H9 (cell line): ENCODE measurements at regions not wholly inside any gene's neighbourhood (a gene's known extent, or its start where the extent isn't known, plus 50 kb on each side); places are given as distances from the start of the nearest gene placed in this dataset.

Experiments
- DNase-seq: peaks from one replicate; pipeline ENCODE4 v3.0.0-alpha.2; 2017
- H2AFZ ChIP-seq: one replicate; pipeline ENCODE4 v1.6.1; 2013; ENCODE audit warnings: mild to moderate bottlenecking, low read length, control low read depth, moderate library complexity
- H2AK5ac ChIP-seq: 2 replicates; pipeline ENCODE4 v1.6.1; 2013; ENCODE audit warnings: low read length, control low read depth, mixed read lengths; ENCODE audit not compliant: insufficient read length
- H2BK120ac ChIP-seq: one replicate; pipeline ENCODE4 v1.6.1; 2013; ENCODE audit warnings: low read depth, mild to moderate bottlenecking, low read length, control low read depth, inconsistent platforms; ENCODE audit not compliant: poor library complexity, severe bottlenecking
- H2BK12ac ChIP-seq: 2 replicates; pipeline ENCODE4 v1.6.1; 2013; ENCODE audit warnings: low read length, control low read depth, mixed read lengths, low read depth; ENCODE audit not compliant: insufficient read length
- H2BK15ac ChIP-seq: 2 replicates; pipeline ENCODE4 v1.6.1; 2013; ENCODE audit warnings: low read depth, low read length, control low read depth
- H2BK20ac ChIP-seq: one replicate; pipeline ENCODE4 v1.6.1; 2013; ENCODE audit warnings: low read depth, mild to moderate bottlenecking, low read length, control low read depth, inconsistent platforms; ENCODE audit not compliant: poor library complexity, severe bottlenecking
- H2BK5ac ChIP-seq: 2 replicates; pipeline ENCODE4 v1.6.1; 2013; ENCODE audit warnings: low read length, control low read depth, mixed read lengths; ENCODE audit not compliant: insufficient read length
- H3K14ac ChIP-seq: 2 replicates; pipeline ENCODE4 v1.6.1; 2013; ENCODE audit warnings: low read length, control low read depth; ENCODE audit not compliant: insufficient read depth
- H3K18ac ChIP-seq: 2 replicates; pipeline ENCODE4 v1.6.1; 2013; ENCODE audit warnings: low read depth, mild to moderate bottlenecking, mixed read lengths, low read length, control low read depth; ENCODE audit not compliant: insufficient read length
- H3K23ac ChIP-seq: 2 replicates; pipeline ENCODE4 v1.6.1; 2013; ENCODE audit warnings: low read length, control low read depth, mixed read lengths, low read depth; ENCODE audit not compliant: insufficient read length
- H3K23me2 ChIP-seq: 2 replicates; pipeline ENCODE4 v1.6.1; 2013; ENCODE audit warnings: low read depth, mild to moderate bottlenecking, mixed read lengths, low read length, control low read depth; ENCODE audit not compliant: insufficient read length, poor library complexity, severe bottlenecking
- H3K27ac ChIP-seq: 2 replicates; pipeline ENCODE4 v1.5.1; 2013; ENCODE audit warnings: low read length, control low read depth, mixed read lengths, low read depth; ENCODE audit not compliant: insufficient read length
- H3K27me3 ChIP-seq: 2 replicates; pipeline ENCODE4 v1.6.1; 2013; ENCODE audit warnings: low read length, control low read depth, inconsistent platforms; ENCODE audit not compliant: insufficient read depth
- H3K4ac ChIP-seq: 2 replicates; pipeline ENCODE4 v1.6.1; 2013; ENCODE audit warnings: low read depth, mild to moderate bottlenecking, control low read depth, inconsistent platforms, low read length, moderate library complexity
- H3K4me1 ChIP-seq: 2 replicates; pipeline ENCODE4 v1.6.1; 2013; ENCODE audit warnings: low read length, control low read depth, inconsistent platforms; ENCODE audit not compliant: insufficient read depth
- H3K4me2 ChIP-seq: 2 replicates; pipeline ENCODE4 v1.6.1; 2013; ENCODE audit warnings: low read length, control low read depth, mixed read lengths; ENCODE audit not compliant: insufficient read length, insufficient read depth
- H3K56ac ChIP-seq: 2 replicates; pipeline ENCODE4 v1.6.1; 2013; ENCODE audit warnings: low read depth, mild to moderate bottlenecking, mixed read lengths, low read length, control low read depth; ENCODE audit not compliant: insufficient read length
- H3K79me1 ChIP-seq: 2 replicates; pipeline ENCODE4 v1.6.1; 2013; ENCODE audit warnings: low read depth, mild to moderate bottlenecking, moderate library complexity, low read length, control low read depth, inconsistent platforms; ENCODE audit not compliant: insufficient read depth, poor library complexity, severe bottlenecking
- H3K79me2 ChIP-seq: 2 replicates; pipeline ENCODE4 v1.6.1; 2013; ENCODE audit warnings: low read length, control low read depth, inconsistent platforms; ENCODE audit not compliant: insufficient read depth
- H3K9ac ChIP-seq: 2 replicates; pipeline ENCODE4 v1.6.1; 2013; ENCODE audit warnings: low read length, control low read depth, mixed read lengths; ENCODE audit not compliant: insufficient read length; ENCODE audit errors: extremely low read depth
- H3K9me3 ChIP-seq: one replicate; pipeline ENCODE4 v1.6.1; 2013; ENCODE audit warnings: low read depth, low read length, inconsistent platforms; ENCODE audit not compliant: control insufficient read depth
- H3T11ph ChIP-seq: one replicate; pipeline ENCODE4 v1.6.1; 2013; ENCODE audit warnings: mild to moderate bottlenecking, low read length, control low read depth, inconsistent platforms
- H4K20me1 ChIP-seq: one replicate; pipeline ENCODE4 v1.6.1; 2013; ENCODE audit not compliant: control insufficient read depth, insufficient read length, insufficient read depth
- H4K5ac ChIP-seq: 2 replicates; pipeline ENCODE4 v1.6.1; 2013; ENCODE audit warnings: low read depth, mild to moderate bottlenecking, mixed read lengths, low read length, control low read depth; ENCODE audit not compliant: insufficient read length
- H4K8ac ChIP-seq: replicated peaks from 2 replicates; pipeline ENCODE4 v1.6.1; 2013; ENCODE audit warnings: low read length, control low read depth, mixed read lengths, low read depth; ENCODE audit not compliant: insufficient read length
- H4K91ac ChIP-seq: 2 replicates; pipeline ENCODE4 v1.6.1; 2013; ENCODE audit warnings: low read depth, mild to moderate bottlenecking, moderate library complexity, mixed read lengths, low read length, control low read depth; ENCODE audit not compliant: insufficient read length
- H3K27ac Mint-ChIP-seq, 3 experiments: 2 replicates in 2 of 3; 3 replicates in 1 of 3; pipeline ENCODE4 v1.8.0; 2020 to 2021; ENCODE audit warnings: mixed read lengths in 3 of 3, mild to moderate bottlenecking in 1 of 3, moderate library complexity in 1 of 3
- H3K27me3 Mint-ChIP-seq: 2 replicates; pipeline ENCODE4 v1.8.0; 2021; ENCODE audit warnings: low read depth, mild to moderate bottlenecking, moderate library complexity, mixed read lengths
- H3K36me3 Mint-ChIP-seq, 3 experiments: 2 replicates in 2 of 3; 3 replicates in 1 of 3; pipeline ENCODE4 v1.8.0; 2020 to 2021; ENCODE audit warnings: low read depth in 3 of 3, mixed read lengths in 3 of 3; ENCODE audit not compliant: insufficient read depth in 1 of 3
- H3K4me1 Mint-ChIP-seq, 2 experiments: 2 replicates each; pipeline ENCODE4 v1.8.0; 2020; ENCODE audit warnings: mixed read lengths in 2 of 2
- H3K4me3 Mint-ChIP-seq, 2 experiments: 2 replicates in 1 of 2; 3 replicates in 1 of 2; pipeline ENCODE4 v1.8.0; 2020 to 2021; ENCODE audit warnings: mild to moderate bottlenecking in 2 of 2, mixed read lengths in 2 of 2, moderate library complexity in 1 of 2
- H3K9me3 Mint-ChIP-seq, 2 experiments: 2 replicates in 1 of 2; 3 replicates in 1 of 2; pipeline ENCODE4 v1.8.0; 2020; ENCODE audit warnings: mild to moderate bottlenecking in 2 of 2, mixed read lengths in 2 of 2, moderate library complexity in 1 of 2
- CTCF ChIP-seq: fragments of 200-600 bp; sonication (generic); conservative IDR thresholded peaks from 3 replicates; pipeline ENCODE4 v1.8.0; 2021; ENCODE audit warnings: antibody characterized with exemption, mild to moderate bottlenecking
- WGBS: extraction: QIAGEN DNeasy Blood & Tissue Kit; methylation state at CpG from one replicate; pipeline ENCODE4 v1.1.7; 2013; ENCODE audit warnings: missing lambda C conversion rate, low lambda C conversion rate, mixed read lengths; ENCODE audit not compliant: insufficient read length; ENCODE audit errors: extremely low coverage; 5-methylcytosine and 5-hydroxymethylcytosine counted together

- Mint-ChIP-seq H3K9me3 (0 out of 5 replicates have a peak, but pooled peaks cover 0 to under 1% of the 10 kb centered on the region in 2 experiments), H3K27me3 (no peaks in the 10 kb centered on the region), H3K36me3 (no peaks in the 10 kb centered on the region), H3K4me3 (no peak overlapping the region), H3K4me1 (peaks cover 0 to under 1% of the 10 kb centered on the region in 2 experiments; a peak in 2 of 4 replicates), H3K27ac (no peak overlapping the region)
- no CpG with 5 or more reads among the region's 1 CpG for WGBS
- Histone ChIP-seq H3K27ac (no peak overlapping the region), H2BK5ac (no peak overlapping the region), H3K23me2 (no peaks in the 10 kb centered on the region), H4K91ac (no peak overlapping the region), H3K23ac (no peak overlapping the region), H3K79me2 (no peaks in the 10 kb centered on the region), H3K4me1 (no peaks in the 10 kb centered on the region), H3K9me3 (no peaks in the 10 kb centered on the region), H2AK5ac (no peak overlapping the region), H4K20me1 (no peaks in the 10 kb centered on the region), H2AFZ (no peak overlapping the region), H3K9ac (no peak overlapping the region), H4K5ac (no peak overlapping the region), H4K8ac (no peak overlapping the region), H3K79me1 (no peaks in the 10 kb centered on the region), H3K18ac (no peak overlapping the region), H2BK120ac (no peak overlapping the region), H3K14ac (no peak overlapping the region), H3T11ph (no peak overlapping the region), H3K4me2 (no peak overlapping the region), H2BK20ac (no peak overlapping the region), H3K4ac (no peak overlapping the region), H2BK12ac (no peak overlapping the region), H2BK15ac (no peak overlapping the region), H3K27me3 (no peaks in the 10 kb centered on the region), H3K56ac (no peak overlapping the region)
- DNase-seq = no peak
- TF ChIP-seq CTCF = no peak; the same call in 2 of the 3 replicates
Measured at GRCh38 chr4:170307182-170307581, 217.4 kb upstream of the AADAT start.
